Mesenchymal stem cell (in vitro differentiated cells and primary cell): ENCODE measurements at regions not wholly inside any gene's neighbourhood (a gene's known extent, or its start where the extent isn't known, plus 50 kb on each side); places are given as distances from the start of the nearest gene placed in this dataset.

Experiments used
- DNase-seq: peaks from one replicate; pipeline ENCODE4 v3.0.0-alpha.2; 2013
- H2AFZ ChIP-seq: one replicate; pipeline ENCODE4 v1.6.1; 2013; ENCODE audit warnings: low read depth, mild to moderate bottlenecking, control low read depth, inconsistent platforms, low read length, moderate library complexity
- H2AK5ac ChIP-seq: 2 replicates; pipeline ENCODE4 v1.6.1; 2013; ENCODE audit warnings: low read length, moderate library complexity, mild to moderate bottlenecking, inconsistent platforms; ENCODE audit not compliant: severe bottlenecking
- H2BK120ac ChIP-seq: one replicate; pipeline ENCODE4 v1.6.1; 2013; ENCODE audit warnings: low read depth, mild to moderate bottlenecking, inconsistent platforms, low read length, moderate library complexity
- H2BK12ac ChIP-seq, 2 experiments: one replicate each; pipeline ENCODE4 v1.6.1; 2013; ENCODE audit warnings: inconsistent platforms in 2 of 2, low read length in 2 of 2, mild to moderate bottlenecking in 2 of 2, moderate library complexity in 2 of 2, control low read depth in 1 of 2
- H2BK15ac ChIP-seq: one replicate; pipeline ENCODE4 v1.6.1; 2013; ENCODE audit warnings: mild to moderate bottlenecking, low read depth, inconsistent platforms; ENCODE audit not compliant: poor library complexity, severe bottlenecking
- H2BK5ac ChIP-seq: 2 replicates; pipeline ENCODE4 v1.6.1; 2013; ENCODE audit warnings: low read depth, mild to moderate bottlenecking, low read length, control low read depth, inconsistent platforms; ENCODE audit not compliant: poor library complexity, severe bottlenecking
- H3K14ac ChIP-seq, 2 experiments: one replicate each; pipeline ENCODE4 v1.6.1; 2013; ENCODE audit warnings: inconsistent platforms in 2 of 2, low read length in 2 of 2, control low read depth in 1 of 2, mild to moderate bottlenecking in 1 of 2, moderate library complexity in 1 of 2
- H3K18ac ChIP-seq, 2 experiments: one replicate each; pipeline ENCODE4 v1.6.1; 2013; ENCODE audit warnings: inconsistent platforms in 2 of 2, low read length in 2 of 2, control low read depth in 1 of 2, low read depth in 1 of 2, mild to moderate bottlenecking in 1 of 2
- H3K23ac ChIP-seq, 2 experiments: one replicate each; pipeline ENCODE4 v1.6.1; 2013; ENCODE audit warnings: inconsistent platforms in 2 of 2, low read length in 2 of 2, mild to moderate bottlenecking in 2 of 2, moderate library complexity in 2 of 2, control low read depth in 1 of 2
- H3K27ac ChIP-seq: 2 replicates; pipeline ENCODE4 v1.5.1; 2013; ENCODE audit warnings: mild to moderate bottlenecking, moderate library complexity, low read length, control low read depth, inconsistent platforms; ENCODE audit not compliant: poor library complexity, severe bottlenecking
- H3K27me3 ChIP-seq, 2 experiments: 2 replicates each; pipeline versions ENCODE4 v1.6.1 to v1.7.0; 2013; ENCODE audit warnings: low read length in 2 of 2, mild to moderate bottlenecking in 2 of 2, moderate library complexity in 2 of 2, control low read depth in 1 of 2, inconsistent platforms in 1 of 2; ENCODE audit not compliant: control insufficient read depth in 1 of 2, insufficient read depth in 1 of 2
- H3K36me3 ChIP-seq, 2 experiments: 2 replicates each; pipeline versions ENCODE4 v1.6.1 to v1.7.0; 2013; ENCODE audit warnings: low read length in 2 of 2, control low read depth in 1 of 2, inconsistent platforms in 1 of 2, low read depth in 1 of 2, mild to moderate bottlenecking in 1 of 2; ENCODE audit not compliant: insufficient read depth in 2 of 2, control insufficient read depth in 1 of 2
- H3K4ac ChIP-seq, 2 experiments: one replicate each; pipeline ENCODE4 v1.6.1; 2013; ENCODE audit warnings: inconsistent platforms in 2 of 2, low read length in 2 of 2, mild to moderate bottlenecking in 2 of 2, moderate library complexity in 2 of 2, control low read depth in 1 of 2, low read depth in 1 of 2
- H3K4me1 ChIP-seq: 2 replicates; pipeline ENCODE4 v1.6.1; 2013; ENCODE audit warnings: low read depth, low read length, control low read depth; ENCODE audit not compliant: control insufficient read depth, insufficient read depth
- H3K4me2 ChIP-seq: 2 replicates; pipeline ENCODE4 v1.6.1; 2013; ENCODE audit warnings: low read length, mild to moderate bottlenecking, inconsistent platforms; ENCODE audit not compliant: poor library complexity, severe bottlenecking
- H3K4me3 ChIP-seq, 2 experiments: 2 replicates each; pipeline versions ENCODE4 v1.5.1 to v1.7.0; 2013; ENCODE audit warnings: low read length in 2 of 2, mild to moderate bottlenecking in 2 of 2, control low read depth in 1 of 2, low read depth in 1 of 2; ENCODE audit not compliant: insufficient read depth in 1 of 2
- H3K79me1 ChIP-seq: replicated peaks from 2 replicates; pipeline ENCODE4 v1.6.1; 2013; ENCODE audit warnings: mild to moderate bottlenecking, control low read depth, low read length, inconsistent platforms; ENCODE audit not compliant: poor library complexity, severe bottlenecking
- H3K9ac ChIP-seq: 2 replicates; pipeline ENCODE4 v1.7.0; 2013; ENCODE audit warnings: mild to moderate bottlenecking, low read length, moderate library complexity
- H3K9me3 ChIP-seq: 2 replicates; pipeline ENCODE4 v1.7.0; 2013; ENCODE audit warnings: mild to moderate bottlenecking, low read length; ENCODE audit not compliant: control insufficient read depth
- H4K8ac ChIP-seq: one replicate; pipeline ENCODE4 v1.6.1; 2013; ENCODE audit warnings: inconsistent platforms, mild to moderate bottlenecking, low read length, moderate library complexity
- H4K91ac ChIP-seq: one replicate; pipeline ENCODE4 v1.6.1; 2013; ENCODE audit warnings: mild to moderate bottlenecking, low read length, inconsistent platforms
- WGBS: methylation state at CpG from one replicate; pipeline ENCODE4 v1.1.7; 2013; ENCODE audit warnings: mixed read lengths; 5-methylcytosine and 5-hydroxymethylcytosine counted together

GRCh38 chr18:24975496-24976372, 376.2 kb downstream of the ZNF521 start:
- Histone ChIP-seq H2BK12ac (no peak overlapping the region), H2BK5ac (no peak overlapping the region), H3K4me1 (no peaks in the 10 kb centered on the region), H2AFZ (no peak overlapping the region), H3K4ac (no peak overlapping the region), H3K9me3 (no peaks in the 10 kb centered on the region), H2BK120ac (no peak overlapping the region), H3K4me2 (no peak overlapping the region), H3K27me3 (peaks cover 0 to 5% of the 10 kb centered on the region in 2 experiments), H3K9ac (no peak overlapping the region), H3K18ac (no peak overlapping the region), H3K4me3 (no peak overlapping the region), H4K91ac (no peak overlapping the region), H3K36me3 (no peaks in the 10 kb centered on the region), H3K23ac (no peak overlapping the region), H3K79me1 (no peaks in the 10 kb centered on the region), H4K8ac (no peak overlapping the region), H2AK5ac (no peak overlapping the region), H3K14ac (no peak overlapping the region), H2BK15ac (no peak overlapping the region), H3K27ac (no peak overlapping the region)
- DNase-seq = no peak
- 44% methylated on average over 5 of the region's 6 CpGs for WGBS

GRCh38 chr18:24976502-24976901, 375.5 kb downstream of the ZNF521 start:
- Histone ChIP-seq H3K4me1 (no peaks in the 10 kb centered on the region), H3K14ac (no peak overlapping the region), H3K18ac (no peak overlapping the region), H3K9me3 (no peaks in the 10 kb centered on the region), H2BK12ac (no peak overlapping the region), H4K8ac (no peak overlapping the region), H4K91ac (no peak overlapping the region), H2AFZ (no peak overlapping the region), H3K4me2 (no peak overlapping the region), H3K4ac (no peak overlapping the region), H3K79me1 (no peaks in the 10 kb centered on the region), H3K27ac (no peak overlapping the region), H3K27me3 (peaks cover 0 to 5% of the 10 kb centered on the region in 2 experiments), H2BK15ac (no peak overlapping the region), H3K23ac (no peak overlapping the region), H2BK5ac (no peak overlapping the region), H2BK120ac (no peak overlapping the region), H3K9ac (no peak overlapping the region), H3K4me3 (no peak overlapping the region), H3K36me3 (no peaks in the 10 kb centered on the region), H2AK5ac (no peak overlapping the region)
- 64% methylated on average over 2 of the region's 4 CpGs for WGBS
- DNase-seq = no peak

- 71% methylated on average over 3 of the region's 4 CpGs for WGBS
- Histone ChIP-seq H3K27me3 (peaks cover 0 to 5% of the 10 kb centered on the region in 2 experiments), H3K9me3 (no peaks in the 10 kb centered on the region)
Observed at GRCh38 chr18:24979235-24979634, 372.7 kb downstream of the ZNF521 start.

GRCh38 chr18:24982831-24983230, 369.1 kb downstream of the ZNF521 start:
- no peak overlapping the region for H3K27ac ChIP-seq
- H3K9ac ChIP-seq = no peak overlapping the region
- H3K9me3 ChIP-seq = no peaks in the 10 kb centered on the region
- H3K4ac ChIP-seq = no peak overlapping the region
- H4K8ac ChIP-seq = no peak overlapping the region
- H3K36me3 ChIP-seq = no peaks in the 10 kb centered on the region
- no peak overlapping the region for H2BK12ac ChIP-seq
- peaks cover 0 to 5% of the 10 kb centered on the region in 2 experiments for H3K27me3 ChIP-seq
- no peak overlapping the region for H2AK5ac ChIP-seq
- 33% methylated on average over 2 of the region's 2 CpGs for WGBS
- no peak overlapping the region for H2BK5ac ChIP-seq
- no peak overlapping the region for H2AFZ ChIP-seq
- H3K18ac ChIP-seq = no peak overlapping the region
- H3K4me2 ChIP-seq = no peak overlapping the region
- H2BK15ac ChIP-seq = no peak overlapping the region
- peak; percentile 73 for DNase-seq
- H4K91ac ChIP-seq = no peak overlapping the region
- H2BK120ac ChIP-seq = no peak overlapping the region
- H3K4me1 ChIP-seq = no peaks in the 10 kb centered on the region
- H3K79me1 ChIP-seq = no peaks in the 10 kb centered on the region
- no peak overlapping the region for H3K14ac ChIP-seq
- H3K4me3 ChIP-seq = no peak overlapping the region
- H3K23ac ChIP-seq = no peak overlapping the region

More at GRCh38 chr18:24979235-24979634, 372.7 kb downstream of the ZNF521 start:
- H2BK5ac ChIP-seq = no peak overlapping the region
- H4K8ac ChIP-seq = no peak overlapping the region
- no peak overlapping the region for H3K4me3 ChIP-seq
- H3K4ac ChIP-seq = no peak overlapping the region
- H2BK15ac ChIP-seq = no peak overlapping the region
- no peak overlapping the region for H3K18ac ChIP-seq
- H2BK12ac ChIP-seq = no peak overlapping the region
- no peak overlapping the region for H3K14ac ChIP-seq
- H3K27ac ChIP-seq = no peak overlapping the region
- no peaks in the 10 kb centered on the region for H3K4me1 ChIP-seq
- no peak for DNase-seq
- H3K23ac ChIP-seq = no peak overlapping the region
- H2AK5ac ChIP-seq = no peak overlapping the region
- H2AFZ ChIP-seq = no peak overlapping the region
- H2BK120ac ChIP-seq = no peak overlapping the region
- no peak overlapping the region for H4K91ac ChIP-seq
- H3K79me1 ChIP-seq = no peaks in the 10 kb centered on the region
- no peak overlapping the region for H3K4me2 ChIP-seq
- H3K9ac ChIP-seq = no peak overlapping the region
- no peaks in the 10 kb centered on the region for H3K36me3 ChIP-seq
